Nephron (organoid): ENCODE measurements at regions not wholly inside any gene's neighbourhood (a gene's known extent, or its start where the extent isn't known, plus 50 kb on each side); places are given as distances from the start of the nearest gene placed in this dataset.

Experiments
- H3K27ac Mint-ChIP-seq, 3 experiments: 2 replicates each; pipeline ENCODE4 v1.8.0; 2020; ENCODE audit warnings: mixed read lengths in 3 of 3, mild to moderate bottlenecking in 2 of 3, moderate library complexity in 1 of 3
- H3K27me3 Mint-ChIP-seq: 2 replicates; pipeline ENCODE4 v1.8.0; 2021; ENCODE audit warnings: low read depth, mild to moderate bottlenecking, moderate library complexity, mixed read lengths
- H3K36me3 Mint-ChIP-seq: 2 replicates; pipeline ENCODE4 v1.8.0; 2020; ENCODE audit warnings: low read depth, mixed read lengths
- H3K4me1 Mint-ChIP-seq: 2 replicates; pipeline ENCODE4 v1.8.0; 2020; ENCODE audit warnings: mixed read lengths
- H3K4me3 Mint-ChIP-seq, 3 experiments: 2 replicates each; pipeline ENCODE4 v1.8.0; 2020; ENCODE audit warnings: mild to moderate bottlenecking in 3 of 3, mixed read lengths in 3 of 3, moderate library complexity in 2 of 3
- H3K9me3 Mint-ChIP-seq: 2 replicates; pipeline ENCODE4 v1.8.0; 2020; ENCODE audit warnings: mixed read lengths
- CTCF ChIP-seq, 3 experiments: fragments of 200-600 bp; sonication (generic); IDR thresholded peaks; one replicate each; pipeline ENCODE4 v1.5.0; 2021; ENCODE audit warnings: antibody characterized with exemption in 3 of 3; ENCODE audit not compliant: unreplicated experiment in 3 of 3

DNA sequence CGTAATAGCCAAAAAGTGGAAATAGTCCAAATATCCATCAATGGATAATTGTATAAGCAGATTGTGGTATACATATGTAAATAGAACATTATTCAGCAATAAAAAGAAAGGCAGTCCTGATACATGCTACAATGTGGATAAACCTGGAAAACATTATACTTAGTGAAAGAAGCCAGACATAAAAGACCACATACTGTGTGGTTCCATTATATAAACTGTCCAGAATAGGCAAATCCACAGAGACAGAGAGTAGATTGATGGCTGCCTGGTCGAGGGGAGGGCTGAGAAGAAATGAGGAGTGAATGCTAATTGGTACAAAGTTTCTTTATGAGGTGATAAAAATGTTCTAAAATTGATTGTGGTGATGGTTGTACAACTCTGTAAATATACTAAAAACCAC, 397.4 kb upstream of the RPS6KA3 start:
- no peak overlapping the region for H3K4me3 Mint-ChIP-seq
- H3K36me3 Mint-ChIP-seq, result no peaks in the 10 kb centered on the region
- H3K27me3 Mint-ChIP-seq, result no peaks in the 10 kb centered on the region
- H3K27ac Mint-ChIP-seq, result no peak overlapping the region
- H3K9me3 Mint-ChIP-seq, result no peaks in the 10 kb centered on the region
- no peaks in the 10 kb centered on the region for H3K4me1 Mint-ChIP-seq
- no peak for TF ChIP-seq CTCF (IDR thresholded peaks at IDR 0.05; ENCODE audit: unreplicated experiment in 3 of 3)

DNA sequence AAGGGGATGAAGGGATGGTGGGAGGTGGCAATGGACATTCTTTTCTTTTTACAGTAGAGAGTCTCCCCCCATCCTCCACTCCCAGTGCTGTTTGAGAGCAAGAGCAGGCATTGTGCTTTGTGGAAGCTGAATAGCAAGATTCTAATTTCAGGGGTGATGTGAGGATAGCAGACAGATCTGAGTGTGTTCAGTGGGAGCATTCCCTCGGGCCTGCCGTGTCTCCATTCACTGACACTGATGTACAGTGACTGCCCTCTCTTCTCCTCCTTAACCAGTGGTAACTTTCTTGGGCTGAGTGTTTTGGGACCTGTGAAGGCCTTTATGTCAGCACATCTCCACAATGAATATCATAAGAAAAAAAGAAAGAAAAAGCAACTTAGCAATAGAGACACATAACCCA, 396.6 kb upstream of the RPS6KA3 start:
- TF ChIP-seq CTCF (IDR thresholded peaks at IDR 0.05; ENCODE audit: unreplicated experiment in 3 of 3), result no peak
- no peak overlapping the region for H3K27ac Mint-ChIP-seq
- H3K9me3 Mint-ChIP-seq, result no peaks in the 10 kb centered on the region
- H3K4me3 Mint-ChIP-seq, result no peak overlapping the region
- no peaks in the 10 kb centered on the region for H3K27me3 Mint-ChIP-seq
- no peaks in the 10 kb centered on the region for H3K4me1 Mint-ChIP-seq
- no peaks in the 10 kb centered on the region for H3K36me3 Mint-ChIP-seq

DNA sequence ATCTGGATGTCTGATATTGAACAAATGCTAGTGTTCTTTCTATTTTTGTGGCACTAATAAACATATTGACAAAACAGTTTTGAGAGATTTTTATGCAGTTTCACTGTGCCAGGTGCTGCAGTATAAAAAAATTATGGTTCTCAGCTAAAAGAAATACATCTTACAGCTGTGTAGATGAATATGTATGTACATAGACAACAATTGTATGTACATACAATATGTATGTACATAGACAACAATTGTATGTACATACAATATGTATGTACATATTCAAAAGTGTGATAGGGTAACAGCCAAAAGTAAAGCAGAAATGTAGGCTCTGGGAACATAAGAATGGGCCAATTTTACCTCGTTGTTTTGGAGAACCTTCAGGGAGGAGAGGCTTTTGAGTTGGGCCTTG, 390.0 kb upstream of the RPS6KA3 start:
- no peaks in the 10 kb centered on the region for H3K9me3 Mint-ChIP-seq
- H3K27ac Mint-ChIP-seq, result no peak overlapping the region
- H3K4me3 Mint-ChIP-seq, result no peak overlapping the region
- no peaks in the 10 kb centered on the region for H3K36me3 Mint-ChIP-seq
- H3K4me1 Mint-ChIP-seq, result no peaks in the 10 kb centered on the region
- no peak for TF ChIP-seq CTCF (IDR thresholded peaks at IDR 0.05; ENCODE audit: unreplicated experiment in 3 of 3)
- no peaks in the 10 kb centered on the region for H3K27me3 Mint-ChIP-seq

DNA sequence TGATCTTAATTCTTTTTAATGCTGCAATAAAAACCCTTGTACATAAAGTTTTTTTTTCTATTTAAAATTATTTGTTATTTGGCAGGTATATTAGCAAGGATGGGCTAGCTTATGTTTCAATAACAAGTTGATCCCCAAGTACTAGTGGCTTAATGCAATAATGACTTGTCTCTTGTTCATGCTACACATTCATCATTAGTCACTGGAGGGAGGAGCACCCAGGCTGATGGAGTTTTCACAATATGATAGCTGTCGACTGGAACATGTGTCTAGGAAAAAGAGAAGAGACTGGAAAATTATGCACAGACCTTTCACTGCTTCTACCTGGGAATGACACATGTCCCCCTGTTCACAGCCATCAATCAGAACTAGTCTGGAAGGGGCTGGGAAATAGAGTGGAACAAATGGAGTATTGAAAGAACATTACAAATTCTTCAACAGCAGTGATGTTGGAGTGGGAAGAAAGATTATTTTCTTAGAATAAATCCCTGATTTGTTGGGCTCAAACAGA, 387.9 kb upstream of the RPS6KA3 start:
- no peak overlapping the region for H3K27ac Mint-ChIP-seq

DNA sequence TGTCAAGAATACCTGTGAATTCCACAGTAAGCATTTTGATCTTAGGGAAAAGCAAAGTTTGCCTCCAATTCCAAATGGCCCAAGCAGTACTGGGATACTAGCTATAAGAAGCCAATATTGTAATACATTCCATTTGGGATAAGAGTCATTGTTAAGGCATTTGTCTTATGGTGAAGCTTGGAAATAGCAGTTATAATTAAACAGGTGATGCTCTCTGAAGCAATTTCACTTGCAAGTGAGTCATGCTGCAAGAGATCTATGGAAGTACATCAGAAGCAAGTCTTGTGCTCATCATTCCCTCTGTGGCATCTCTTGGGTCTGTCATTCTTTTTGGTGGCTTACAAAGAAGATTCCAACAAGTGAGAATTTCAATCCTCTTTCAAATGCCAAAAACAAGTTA, 386.4 kb upstream of the RPS6KA3 start:
- Mint-ChIP-seq H3K27ac (no peak overlapping the region), H3K27me3 (no peaks in the 10 kb centered on the region), H3K4me3 (no peak overlapping the region), H3K9me3 (no peaks in the 10 kb centered on the region), H3K36me3 (no peaks in the 10 kb centered on the region), H3K4me1 (no peaks in the 10 kb centered on the region)
- no peak for TF ChIP-seq CTCF (IDR thresholded peaks at IDR 0.05; ENCODE audit: unreplicated experiment in 3 of 3)

More for the DNA sequence above, 387.9 kb upstream of the RPS6KA3 start:
- Mint-ChIP-seq H3K27me3 (no peaks in the 10 kb centered on the region), H3K4me3 (no peak overlapping the region), H3K4me1 (no peaks in the 10 kb centered on the region), H3K9me3 (no peaks in the 10 kb centered on the region), H3K36me3 (no peaks in the 10 kb centered on the region)
- no peak for TF ChIP-seq CTCF (IDR thresholded peaks at IDR 0.05; ENCODE audit: unreplicated experiment in 3 of 3)

DNA sequence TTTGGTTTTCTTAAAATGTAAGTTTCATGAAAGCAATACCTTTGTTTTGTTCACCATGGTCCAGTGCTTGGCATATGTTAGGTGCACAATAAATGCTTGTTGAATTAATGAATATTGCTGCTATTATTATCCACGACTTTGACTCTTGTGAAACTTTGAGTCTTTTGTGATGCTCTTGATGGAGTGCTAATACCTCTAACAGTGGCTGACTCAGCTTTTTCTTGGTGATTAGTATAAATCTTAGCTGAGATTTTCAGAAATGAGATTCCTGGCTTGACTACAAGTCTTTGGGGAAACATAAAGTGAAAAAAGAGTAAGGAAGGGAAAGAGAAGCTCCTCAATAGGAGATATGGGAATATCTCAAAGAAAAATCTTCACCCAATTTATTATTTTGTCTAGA, 375.2 kb upstream of the RPS6KA3 start:
- TF ChIP-seq CTCF (IDR thresholded peaks at IDR 0.05; ENCODE audit: unreplicated experiment in 3 of 3), result no peak
- H3K27me3 Mint-ChIP-seq, result no peaks in the 10 kb centered on the region
- H3K4me3 Mint-ChIP-seq, result no peak overlapping the region
- peaks cover 5% of the 10 kb centered on the region for H3K9me3 Mint-ChIP-seq
- no peak overlapping the region for H3K27ac Mint-ChIP-seq
- H3K4me1 Mint-ChIP-seq, result no peaks in the 10 kb centered on the region
- no peaks in the 10 kb centered on the region for H3K36me3 Mint-ChIP-seq
